Midbrain (tissue), 1 donor: ENCODE measurements at regions not wholly inside any gene's neighbourhood (a gene's known extent, or its start where the extent isn't known, plus 50 kb on each side); places are given as distances from the start of the nearest gene placed in this dataset.

Source experiments
- DNase-seq: peaks from one replicate; lab custom pipeline; 2025; lab: John Stamatoyannopoulos, UW

DNA sequence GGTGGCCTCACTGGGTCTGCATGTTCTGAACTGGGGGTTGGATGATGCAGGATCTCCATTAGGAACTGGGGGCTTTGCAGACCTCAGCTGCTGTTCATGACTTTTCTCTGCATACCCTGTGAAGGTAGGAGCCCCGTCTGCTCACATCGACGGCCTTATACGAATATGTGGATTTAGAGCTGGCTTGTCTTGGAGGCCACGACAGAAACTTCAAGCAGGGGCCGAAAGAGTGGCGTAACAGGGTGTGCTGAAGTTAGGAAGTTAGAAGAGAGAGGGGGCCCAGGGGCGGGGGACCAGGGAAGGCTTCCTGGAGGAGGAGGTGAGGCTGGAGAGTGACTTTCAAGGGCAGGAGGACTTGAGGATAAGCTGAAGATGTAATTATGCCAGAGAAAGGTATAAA is 144.9 kb downstream of the TSN start:
- DNase-seq = no peak

DNA sequence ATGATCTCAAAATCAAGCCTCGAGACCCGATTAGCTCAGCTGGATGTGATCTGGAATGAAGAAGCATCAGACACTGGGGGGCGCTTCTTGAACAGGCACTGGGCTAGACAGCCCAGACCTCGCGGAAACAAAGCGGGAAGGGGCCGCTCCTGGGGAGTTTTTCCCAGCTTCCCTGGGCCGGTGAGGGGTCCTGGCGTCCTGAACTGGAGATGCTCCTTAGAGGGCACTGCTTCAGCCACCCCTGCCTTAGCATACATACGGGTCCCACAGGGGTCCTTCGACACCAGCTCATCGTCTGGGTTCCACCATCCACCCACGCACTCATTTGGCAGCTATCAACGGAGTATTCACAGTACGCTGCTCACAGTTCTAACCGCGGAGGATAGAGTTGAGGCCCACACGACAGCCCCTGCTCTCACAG is 146.7 kb downstream of the TSN start:
- no peak for DNase-seq

DNA sequence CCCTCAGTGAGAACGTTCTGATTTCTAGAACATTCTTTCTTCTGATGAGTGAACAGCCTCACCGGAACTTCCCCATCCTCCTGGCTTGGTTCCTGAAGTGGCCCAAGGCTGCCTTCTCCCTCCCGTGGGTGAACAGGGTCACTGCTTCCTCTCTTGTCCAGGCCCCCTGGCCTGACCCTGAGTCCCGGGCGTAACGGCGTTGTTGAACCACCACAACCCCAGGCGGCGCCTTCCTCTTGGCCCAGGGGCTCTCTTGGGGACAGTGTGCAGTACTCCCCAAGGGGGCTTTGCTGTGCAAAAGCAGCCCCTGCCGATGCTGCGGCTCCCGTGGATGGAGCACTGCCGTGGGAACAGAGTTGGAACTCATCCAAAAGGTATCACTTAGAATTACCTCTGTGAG is 147.2 kb downstream of the TSN start:
- no peak for DNase-seq

DNA sequence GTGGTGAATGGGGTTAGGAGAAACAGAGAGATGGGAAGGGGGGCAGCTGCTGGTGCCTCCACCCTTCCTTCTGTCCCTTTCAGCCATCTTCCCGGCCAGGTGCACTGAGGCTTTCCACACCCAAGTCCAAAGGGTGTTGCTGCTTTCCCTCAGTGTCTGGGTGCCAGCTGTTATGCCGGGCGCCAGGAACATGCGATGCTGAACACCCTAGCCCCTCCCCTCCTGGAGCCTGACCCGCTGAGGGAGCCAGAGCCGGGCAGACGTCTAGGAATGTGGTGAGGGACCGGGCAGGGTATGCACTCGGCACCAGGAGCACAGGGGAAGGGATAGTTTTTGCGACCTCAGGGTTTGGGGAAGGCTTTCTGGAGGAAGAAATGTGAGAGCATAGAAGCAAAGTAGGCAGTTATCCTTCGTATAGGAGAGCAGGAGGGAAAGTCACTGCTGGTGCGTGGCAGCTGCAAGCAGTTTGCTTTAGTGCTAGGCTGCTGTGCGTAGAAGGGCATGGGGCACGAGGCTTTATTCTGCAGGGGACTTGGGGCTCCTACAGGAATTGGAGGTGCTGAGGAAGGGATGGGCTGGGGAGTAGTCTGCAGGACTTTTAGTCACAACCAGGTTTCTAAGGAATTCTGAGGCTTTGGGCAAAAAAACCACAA is 147.7 kb downstream of the TSN start:
- no peak for DNase-seq

DNA sequence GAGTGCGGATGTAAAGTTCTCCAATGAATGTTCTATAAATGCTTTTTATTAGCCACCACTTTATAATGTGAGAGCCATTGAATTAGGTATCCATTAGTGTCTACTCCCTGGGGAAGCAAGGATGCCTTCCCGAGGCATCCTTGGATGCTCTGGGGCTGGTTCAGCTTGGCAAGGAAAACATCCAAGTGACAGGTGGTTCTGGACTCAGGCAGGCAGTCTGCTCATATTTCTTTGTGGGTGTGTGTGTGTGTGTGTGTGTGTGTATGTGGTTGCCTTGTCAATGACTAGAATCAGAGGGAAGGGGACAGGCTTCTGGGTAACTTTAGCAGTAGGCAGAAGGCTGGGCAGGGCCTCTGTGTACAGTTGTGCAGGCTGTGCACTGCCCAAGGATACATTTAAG is 149.2 kb downstream of the TSN start:
- no peak for DNase-seq

DNA sequence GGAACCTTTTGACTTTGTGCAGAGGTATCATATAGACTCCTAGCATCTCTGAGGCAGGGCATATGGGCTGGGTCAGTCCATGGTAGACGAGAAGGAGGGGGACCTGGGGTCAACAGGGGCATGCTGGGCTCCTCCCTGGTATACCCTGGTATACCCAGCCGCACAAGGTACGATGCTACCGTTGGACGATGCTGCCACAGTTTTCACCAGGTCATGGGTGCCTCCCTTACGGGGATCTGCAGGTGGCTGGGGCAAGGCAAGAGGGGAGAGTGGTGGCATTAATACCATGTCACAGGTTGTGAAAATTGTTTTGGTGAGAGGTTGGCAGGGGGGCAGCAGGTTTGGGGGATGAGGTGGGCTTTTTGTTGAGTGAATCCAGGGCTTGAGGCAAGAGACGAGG is 149.8 kb downstream of the TSN start:
- no peak for DNase-seq

DNA sequence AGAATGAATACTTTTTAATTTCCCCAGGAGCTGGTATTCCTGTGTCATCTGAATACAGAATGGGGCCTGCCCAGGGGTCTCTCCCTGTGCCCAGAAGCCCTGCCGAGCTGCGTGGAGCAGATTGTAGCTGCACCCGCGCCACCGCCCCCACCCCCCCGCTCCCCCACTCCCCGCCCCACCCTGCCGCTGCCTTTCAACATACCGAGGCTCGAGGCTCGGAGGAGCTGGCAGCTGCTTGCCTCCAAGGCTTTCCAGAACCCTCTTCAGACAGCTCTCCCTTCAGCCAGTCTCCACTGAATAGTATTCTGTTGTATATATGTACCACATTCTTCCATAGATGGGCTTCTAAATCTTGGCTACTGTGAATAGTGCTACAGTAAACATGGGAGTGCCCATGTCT is 150.7 kb downstream of the TSN start:
- no peak for DNase-seq

DNA sequence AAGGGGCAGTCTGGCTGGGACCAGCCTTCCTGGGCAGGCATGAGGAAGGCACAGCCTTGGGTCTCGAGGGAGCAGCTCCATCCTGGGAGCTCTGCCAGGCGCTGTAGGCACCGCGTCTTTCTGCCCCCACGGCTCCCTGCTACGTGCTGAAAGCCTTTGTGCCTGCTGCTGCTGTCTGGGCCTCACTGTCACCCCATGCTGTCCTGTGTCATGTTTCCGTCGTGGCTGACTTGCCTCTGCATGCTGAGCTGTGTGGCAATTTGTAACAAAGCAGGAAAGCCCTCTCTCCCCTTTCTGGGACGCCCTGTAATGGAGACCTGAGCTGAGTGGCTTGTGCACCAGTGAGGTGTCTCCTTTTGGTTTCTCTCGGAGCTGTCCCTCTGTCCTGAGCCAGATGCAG is 152.5 kb downstream of the TSN start:
- no peak for DNase-seq

DNA sequence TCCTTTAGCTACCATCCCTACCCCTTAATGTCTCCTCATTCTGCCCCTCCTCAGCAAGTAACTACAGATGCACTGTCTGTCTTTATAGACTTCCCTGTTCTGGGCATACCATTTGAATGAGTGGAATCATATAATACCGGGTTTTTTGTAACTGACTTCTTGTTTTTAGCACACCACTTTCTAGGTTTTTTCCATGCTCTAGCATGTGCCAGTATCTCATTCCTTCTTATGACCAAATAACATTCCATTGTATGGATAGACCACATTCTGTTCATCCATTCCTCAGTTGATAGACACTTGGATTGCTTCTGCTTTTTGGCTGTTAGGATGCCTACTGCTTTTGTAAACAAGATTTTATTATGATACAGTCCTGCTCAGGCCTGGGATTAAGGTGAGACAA is 154.7 kb downstream of the TSN start:
- DNase-seq = no peak

DNA sequence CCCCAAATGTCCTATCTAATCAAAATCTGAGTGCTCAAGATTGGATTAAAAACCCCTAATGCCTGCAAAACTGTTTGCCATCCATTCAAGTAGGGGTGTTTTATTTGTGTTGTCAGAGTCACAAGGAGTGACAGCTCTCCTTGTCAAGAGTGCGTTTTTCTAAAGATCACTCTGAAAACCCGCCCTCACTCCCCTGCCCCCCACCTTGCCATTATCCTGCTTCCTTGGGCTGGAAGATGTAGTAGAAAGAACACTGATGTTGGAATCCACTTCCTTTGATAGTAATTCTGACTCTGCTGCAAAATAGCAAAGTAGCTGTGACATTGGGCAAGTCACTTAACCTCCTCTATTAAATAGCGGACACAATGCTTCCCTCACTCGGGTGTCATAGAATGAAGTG is 155.6 kb downstream of the TSN start:
- no peak for DNase-seq

DNA sequence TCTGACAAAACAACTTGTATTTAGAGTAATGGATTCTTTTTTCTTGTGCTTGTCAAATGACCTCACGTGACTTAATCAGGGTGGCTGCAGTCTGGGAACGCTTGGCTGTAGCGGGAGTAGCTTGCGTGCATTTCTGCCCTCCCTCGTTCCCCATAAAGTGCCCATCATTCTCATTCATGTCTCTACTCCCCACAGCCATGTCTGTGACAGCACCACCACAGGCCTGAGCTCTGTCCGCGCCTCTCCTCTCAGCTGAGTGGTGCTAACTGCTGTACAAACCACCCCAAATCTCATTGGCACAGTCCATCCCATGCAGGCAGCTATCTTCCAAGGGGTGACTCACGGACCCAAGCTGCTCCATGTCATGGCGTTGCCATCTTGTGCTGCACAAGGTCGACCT is 161.7 kb downstream of the TSN start:
- no peak for DNase-seq

DNA sequence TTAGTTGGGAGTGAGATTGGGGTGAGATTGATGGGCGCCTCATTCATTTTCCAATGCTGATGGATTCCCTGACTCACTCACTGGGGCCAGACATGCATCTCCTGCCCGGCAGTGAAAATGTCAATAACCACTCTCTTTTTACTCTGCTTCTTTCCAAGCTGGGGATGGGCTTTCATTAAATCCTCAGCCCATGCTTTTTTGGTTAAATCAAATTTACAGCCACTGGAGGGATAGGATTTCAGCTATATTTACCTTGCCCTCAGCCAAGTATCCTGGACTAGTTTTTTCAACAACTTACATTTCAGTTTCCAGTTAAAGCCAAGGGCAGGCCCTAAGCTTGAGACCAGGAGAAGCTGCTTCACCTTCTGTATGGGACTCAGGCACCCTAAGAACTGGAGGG is 162.8 kb downstream of the TSN start:
- DNase-seq = no peak

DNA sequence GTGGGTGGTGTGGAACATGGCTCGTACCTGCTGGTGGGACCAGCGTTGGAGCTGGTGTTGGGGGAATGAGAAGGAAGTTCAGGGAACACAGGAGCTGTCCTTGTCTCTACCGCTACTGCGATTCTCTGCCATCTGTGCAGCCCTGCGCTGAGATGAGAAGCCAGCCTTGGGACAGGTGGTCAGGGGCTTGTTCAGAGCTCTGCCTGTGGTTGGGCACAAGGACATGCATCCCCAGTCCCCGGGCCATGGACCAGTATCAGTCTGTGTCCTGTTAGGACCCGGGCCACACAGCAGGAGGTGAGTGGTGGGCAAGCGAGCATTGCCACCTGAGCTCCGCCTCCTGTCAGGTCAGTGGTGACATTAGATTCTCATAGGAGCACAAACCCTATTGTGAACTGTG is 164.4 kb downstream of the TSN start:
- DNase-seq = no peak

DNA sequence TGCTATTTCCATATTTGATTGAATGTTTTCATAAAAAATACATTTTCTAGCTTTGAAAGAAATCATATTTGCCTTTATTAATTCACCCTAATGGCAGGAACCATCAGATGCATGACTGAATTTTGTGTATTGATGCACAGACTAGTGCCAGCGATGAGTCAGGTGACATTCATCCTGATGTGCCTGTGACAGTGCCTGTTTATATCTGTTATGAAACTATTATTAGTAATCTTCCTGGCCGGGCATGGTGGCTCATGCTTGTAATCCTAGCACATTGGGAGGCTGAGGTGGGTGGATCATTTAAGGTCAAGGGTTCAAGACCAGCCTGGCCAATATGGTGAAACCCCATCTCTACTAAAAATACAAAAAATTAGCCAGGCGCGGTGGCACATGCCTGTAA is 170.0 kb downstream of the TSN start:
- no peak for DNase-seq

DNA sequence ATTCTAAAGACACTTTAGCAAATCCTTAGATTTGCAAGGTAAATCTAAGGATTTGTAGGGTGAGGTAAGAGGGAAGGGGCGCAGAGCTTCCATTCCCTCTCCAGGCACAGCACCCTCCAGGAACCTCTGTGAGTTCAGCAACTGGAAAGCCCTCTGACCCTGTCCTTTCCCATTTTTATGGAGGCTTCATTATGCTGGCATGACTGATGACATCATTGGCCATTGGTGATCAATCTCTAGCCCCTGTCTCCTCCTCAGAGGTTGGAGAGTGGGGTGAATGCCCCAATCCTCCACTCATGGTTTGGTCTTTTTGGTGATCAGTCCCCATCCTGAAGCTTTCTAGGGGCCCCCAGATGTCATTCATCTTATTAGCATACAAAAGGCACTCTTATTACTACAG is 187.8 kb downstream of the TSN start:
- DNase-seq = no peak

DNA sequence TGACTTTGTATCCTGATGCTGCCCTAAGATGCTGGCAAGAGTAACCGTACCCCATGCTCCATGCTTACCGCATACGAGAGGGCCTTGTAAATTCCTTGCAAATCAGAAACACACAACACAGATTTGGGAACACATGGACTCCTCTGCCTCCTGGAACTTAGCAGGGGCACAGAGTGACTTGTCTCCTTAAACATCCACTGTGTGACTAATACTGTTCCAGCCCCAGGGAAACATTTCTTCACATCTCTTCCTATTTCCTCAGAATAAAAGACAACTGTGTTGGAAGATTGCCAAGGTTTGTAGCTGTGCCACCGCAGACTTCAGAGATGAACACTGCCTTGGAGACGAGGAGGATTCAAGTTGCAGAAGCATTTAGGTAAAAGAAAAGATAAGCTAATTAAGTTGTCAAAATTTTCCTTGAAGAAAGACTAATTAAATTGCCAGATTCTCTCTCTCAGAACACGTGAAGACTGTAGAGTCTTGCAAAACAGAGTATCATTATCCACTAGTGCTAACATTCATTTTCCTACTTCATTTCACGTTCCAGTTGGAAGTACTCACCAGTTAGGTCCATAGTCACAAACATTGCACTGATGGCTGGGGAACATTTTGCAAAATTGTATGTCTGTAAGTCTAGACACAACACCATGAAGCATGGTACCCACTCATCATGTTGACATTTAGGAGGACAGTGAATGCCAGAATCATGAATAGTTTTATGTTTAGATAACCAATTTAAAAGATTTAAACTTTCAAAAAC is 188.8 kb downstream of the TSN start:
- DNase-seq = no peak

DNA sequence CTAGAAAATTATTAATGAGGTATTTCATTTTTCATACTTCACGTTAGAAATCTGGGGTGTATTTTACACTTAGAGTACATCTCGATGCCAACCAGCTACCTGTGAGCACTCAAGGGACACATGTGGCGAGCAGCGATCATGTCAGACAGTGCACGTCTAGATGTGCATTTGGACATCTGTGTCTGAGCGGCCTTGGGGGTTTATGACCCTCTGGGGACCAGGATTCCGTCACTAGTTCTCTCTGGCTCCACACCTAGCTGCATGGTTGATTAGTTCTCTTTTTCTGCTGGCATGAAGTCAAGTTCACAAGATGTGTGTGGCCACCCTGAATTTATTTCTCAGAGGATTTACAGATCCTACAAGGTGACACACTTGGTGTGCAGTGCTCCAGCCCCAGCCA is 192.2 kb downstream of the TSN start:
- DNase-seq = no peak

DNA sequence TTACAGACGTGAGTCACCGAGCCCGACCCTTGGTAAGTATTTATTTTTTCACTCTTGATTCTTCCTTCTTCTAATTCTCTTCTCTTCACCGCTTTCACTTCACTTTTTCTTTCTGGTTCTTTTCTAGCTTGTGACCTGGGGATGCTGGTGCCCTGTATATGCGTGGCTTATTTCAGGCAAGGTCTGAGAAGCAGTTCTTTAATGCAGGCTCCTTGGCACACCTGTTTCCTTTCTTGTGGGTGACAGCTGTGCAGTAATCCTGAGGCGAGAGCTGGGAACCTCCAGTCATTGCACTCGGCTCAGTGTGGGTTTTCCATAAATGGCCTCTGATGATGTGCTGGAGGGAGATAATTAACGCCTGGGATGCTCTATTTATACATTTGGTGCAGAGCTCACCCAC is 193.8 kb downstream of the TSN start:
- DNase-seq = no peak

DNA sequence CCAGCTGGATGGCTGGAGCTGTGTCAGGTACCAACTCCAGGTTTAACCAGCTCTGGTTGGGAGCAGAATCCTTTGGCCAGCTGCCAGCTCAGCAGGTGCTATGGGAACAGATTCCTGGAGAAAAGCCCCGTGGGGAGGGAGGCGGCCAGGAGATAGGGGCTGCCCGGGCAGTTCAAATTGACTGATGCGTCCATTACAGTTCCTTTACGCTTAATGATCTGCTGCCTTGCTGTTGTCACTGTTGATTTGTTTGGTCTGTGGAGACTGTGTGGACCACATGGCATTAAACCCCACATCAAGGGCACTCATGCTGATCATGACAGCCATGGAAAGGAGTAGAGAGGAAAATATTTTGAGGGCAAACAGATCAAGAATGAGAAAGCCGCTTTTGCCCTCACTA is 200.0 kb downstream of the TSN start:
- no peak for DNase-seq

DNA sequence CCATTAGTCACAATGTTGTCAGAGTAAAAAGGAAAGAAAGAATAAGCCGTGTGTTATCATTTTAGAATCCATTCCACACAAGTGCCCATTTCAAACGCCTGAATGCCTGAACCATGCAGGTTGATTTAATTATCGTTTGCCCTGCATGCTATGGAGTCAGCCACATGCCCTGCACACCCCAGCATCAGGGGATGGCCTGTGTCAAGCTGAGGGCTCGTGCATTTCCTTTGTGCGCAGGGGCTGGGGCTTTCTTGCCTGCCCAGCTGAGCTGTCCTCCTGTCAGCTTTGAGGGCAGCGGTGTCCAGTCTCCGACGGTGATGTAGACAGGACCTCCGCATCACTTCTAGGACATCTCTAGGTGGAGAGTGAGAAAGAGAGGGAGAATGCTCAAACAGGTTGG is 200.4 kb downstream of the TSN start:
- DNase-seq = no peak

DNA sequence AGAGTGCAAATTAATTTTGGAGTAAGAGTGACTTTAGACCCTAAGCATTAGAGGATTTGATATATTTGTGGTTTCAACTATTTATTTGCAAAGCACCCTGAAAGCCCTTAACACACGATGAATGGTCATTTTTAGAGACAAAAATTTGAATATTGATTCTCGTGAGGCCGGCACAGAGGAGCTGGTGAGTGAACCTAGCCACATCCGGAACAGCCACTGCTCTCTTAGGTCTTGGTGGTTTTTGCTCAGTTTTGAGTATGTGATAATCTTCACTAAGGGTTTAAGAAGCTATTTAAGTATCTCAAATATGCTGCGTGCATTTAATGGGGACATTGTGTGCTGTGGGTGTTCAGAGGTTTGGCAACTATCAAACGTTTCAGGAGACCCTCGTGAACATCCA is 204.8 kb downstream of the TSN start:
- DNase-seq = no peak

DNA sequence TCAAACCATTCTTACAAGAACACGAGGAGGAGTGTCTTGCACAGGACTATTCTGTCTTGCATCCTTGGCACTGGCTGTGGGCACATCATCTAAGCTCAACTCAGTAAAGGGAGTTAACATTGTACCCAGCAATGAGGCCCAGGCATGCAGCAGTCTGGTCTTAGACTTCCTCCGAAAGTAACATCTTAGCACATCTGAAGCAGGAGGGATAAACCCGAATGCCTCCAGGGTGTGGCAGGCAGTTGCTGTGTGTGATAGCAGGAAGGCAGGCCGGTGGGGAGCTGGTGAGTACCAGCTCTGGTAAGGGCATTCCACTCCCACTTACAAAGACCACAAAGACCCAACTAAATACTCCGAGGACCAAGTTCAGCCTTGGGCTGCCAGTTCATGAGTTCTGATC is 206.3 kb downstream of the TSN start:
- DNase-seq = no peak

DNA sequence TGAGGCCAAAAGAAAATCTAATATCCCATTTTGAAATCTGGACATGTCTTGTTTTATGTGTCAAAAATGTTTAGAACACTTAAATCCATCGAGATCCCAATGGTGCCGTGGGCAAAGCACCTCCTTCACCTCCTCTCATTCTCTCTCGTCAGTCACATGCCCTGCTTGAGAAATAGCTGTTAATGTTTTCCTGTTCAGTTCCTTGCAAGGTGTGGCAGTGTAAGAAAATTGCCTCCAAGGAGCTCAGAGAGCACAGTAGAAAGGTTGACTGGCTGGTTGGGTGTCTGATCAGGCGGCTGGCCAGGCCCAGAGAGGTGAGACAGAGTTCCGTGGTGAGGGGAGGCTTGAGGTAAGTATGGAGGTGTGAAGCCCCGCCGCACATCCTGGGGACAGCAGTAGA is 210.2 kb downstream of the TSN start:
- DNase-seq = no peak

DNA sequence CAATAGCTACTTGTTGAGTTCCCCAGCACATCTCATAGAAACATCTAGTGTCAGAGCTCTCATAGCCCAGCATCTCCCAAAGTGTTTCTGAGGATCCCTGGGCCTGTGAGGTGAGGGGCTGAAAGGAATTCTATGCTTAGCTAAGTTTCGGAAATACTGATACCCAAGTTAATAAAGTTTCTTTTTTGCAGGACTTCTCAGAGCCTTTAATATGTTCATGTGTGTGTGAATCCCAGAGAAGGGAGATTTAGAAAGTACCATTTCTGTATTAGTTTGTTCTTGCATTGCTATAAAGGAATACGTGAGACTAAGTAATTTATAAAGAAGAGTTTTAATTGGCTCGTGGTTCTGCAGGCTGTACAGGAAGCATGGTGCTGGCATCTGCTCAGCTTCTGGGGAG is 211.2 kb downstream of the TSN start:
- DNase-seq = no peak
